ENCODE measurements at regions not wholly inside any gene's neighbourhood (a gene's known extent, or its start where the extent isn't known, plus 50 kb on each side); places are given as distances from the start of the nearest gene placed in this dataset.

- TF ChIP-seq, protein P1, sequence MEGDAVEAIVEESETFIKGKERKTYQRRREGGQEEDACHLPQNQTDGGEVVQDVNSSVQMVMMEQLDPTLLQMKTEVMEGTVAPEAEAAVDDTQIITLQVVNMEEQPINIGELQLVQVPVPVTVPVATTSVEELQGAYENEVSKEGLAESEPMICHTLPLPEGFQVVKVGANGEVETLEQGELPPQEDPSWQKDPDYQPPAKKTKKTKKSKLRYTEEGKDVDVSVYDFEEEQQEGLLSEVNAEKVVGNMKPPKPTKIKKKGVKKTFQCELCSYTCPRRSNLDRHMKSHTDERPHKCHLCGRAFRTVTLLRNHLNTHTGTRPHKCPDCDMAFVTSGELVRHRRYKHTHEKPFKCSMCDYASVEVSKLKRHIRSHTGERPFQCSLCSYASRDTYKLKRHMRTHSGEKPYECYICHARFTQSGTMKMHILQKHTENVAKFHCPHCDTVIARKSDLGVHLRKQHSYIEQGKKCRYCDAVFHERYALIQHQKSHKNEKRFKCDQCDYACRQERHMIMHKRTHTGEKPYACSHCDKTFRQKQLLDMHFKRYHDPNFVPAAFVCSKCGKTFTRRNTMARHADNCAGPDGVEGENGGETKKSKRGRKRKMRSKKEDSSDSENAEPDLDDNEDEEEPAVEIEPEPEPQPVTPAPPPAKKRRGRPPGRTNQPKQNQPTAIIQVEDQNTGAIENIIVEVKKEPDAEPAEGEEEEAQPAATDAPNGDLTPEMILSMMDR (IDR thresholded peaks at IDR 0.05), result no peak
- no peak for TF ChIP-seq POLR2A (IDR thresholded peaks at IDR 0.05; ENCODE audit: low read length)
- TF ChIP-seq KDM5A (IDR thresholded peaks at IDR 0.05), result no peak
- TF ChIP-seq RAD21 (conservative IDR thresholded peaks at IDR 0.05 in 1 of 2, IDR thresholded peaks at IDR 0.05 in 1 of 2), result no peak
These were observed 572.3 kb downstream of the EPHA3 start for GRCh38 chr3:89679686-89680085.
